PC-9 (cell line): ENCODE measurements at regions not wholly inside any gene's neighbourhood (a gene's known extent, or its start where the extent isn't known, plus 50 kb on each side); places are given as distances from the start of the nearest gene placed in this dataset.

Experiments used
- EZH2 ChIP-seq: fragments of 200-600 bp; sonication (generic); IDR thresholded peaks from 2 replicates; pipeline ENCODE4 v1.8.0; 2017; ENCODE audit warnings: antibody characterized with exemption, low read depth
- TF ChIP-seq, protein P1 (sequence below): fragments of 200-600 bp; sonication (generic); conservative IDR thresholded peaks from 2 replicates; pipeline ENCODE4 v1.6.1; 2017; ENCODE audit warnings: mixed run types, antibody characterized with exemption, mild to moderate bottlenecking, moderate library complexity

DNA sequence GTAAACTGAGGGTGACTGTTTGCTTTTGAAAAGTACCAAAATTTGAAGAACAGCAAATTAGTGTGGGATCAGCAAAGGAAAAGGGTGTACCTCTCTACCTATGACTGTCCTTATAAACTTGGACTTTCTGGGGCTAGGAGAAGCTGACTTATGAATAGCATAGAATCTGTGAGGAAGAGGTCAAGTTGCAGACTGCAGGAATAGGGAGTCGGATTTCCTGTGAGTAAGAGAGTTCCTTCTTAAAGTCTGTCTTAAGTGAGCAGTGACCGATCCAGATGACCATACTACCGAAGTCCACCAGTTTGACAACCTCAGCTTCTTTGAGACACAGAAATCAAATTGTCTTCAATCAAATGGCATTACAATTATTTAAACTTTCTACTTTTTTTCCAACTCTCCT lies 708.7 kb downstream of the UTRN start:
- TF ChIP-seq, protein P1, sequence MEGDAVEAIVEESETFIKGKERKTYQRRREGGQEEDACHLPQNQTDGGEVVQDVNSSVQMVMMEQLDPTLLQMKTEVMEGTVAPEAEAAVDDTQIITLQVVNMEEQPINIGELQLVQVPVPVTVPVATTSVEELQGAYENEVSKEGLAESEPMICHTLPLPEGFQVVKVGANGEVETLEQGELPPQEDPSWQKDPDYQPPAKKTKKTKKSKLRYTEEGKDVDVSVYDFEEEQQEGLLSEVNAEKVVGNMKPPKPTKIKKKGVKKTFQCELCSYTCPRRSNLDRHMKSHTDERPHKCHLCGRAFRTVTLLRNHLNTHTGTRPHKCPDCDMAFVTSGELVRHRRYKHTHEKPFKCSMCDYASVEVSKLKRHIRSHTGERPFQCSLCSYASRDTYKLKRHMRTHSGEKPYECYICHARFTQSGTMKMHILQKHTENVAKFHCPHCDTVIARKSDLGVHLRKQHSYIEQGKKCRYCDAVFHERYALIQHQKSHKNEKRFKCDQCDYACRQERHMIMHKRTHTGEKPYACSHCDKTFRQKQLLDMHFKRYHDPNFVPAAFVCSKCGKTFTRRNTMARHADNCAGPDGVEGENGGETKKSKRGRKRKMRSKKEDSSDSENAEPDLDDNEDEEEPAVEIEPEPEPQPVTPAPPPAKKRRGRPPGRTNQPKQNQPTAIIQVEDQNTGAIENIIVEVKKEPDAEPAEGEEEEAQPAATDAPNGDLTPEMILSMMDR, result no peak
- TF ChIP-seq EZH2, result no peak
